Fibroblast of the aortic adventitia (primary cell): ENCODE measurements at regions not wholly inside any gene's neighbourhood (a gene's known extent, or its start where the extent isn't known, plus 50 kb on each side); places are given as distances from the start of the nearest gene placed in this dataset.
A peak's percentile ranks its signal among the peaks of the same experiment; 100 is the strongest.
"Not testable (repeated sequence)": the region's sequence is repeated elsewhere in the genome, so short reads cannot be mapped to it uniquely, and the experiment has no call there.

Experiments used
- DNase-seq: peaks from one replicate; pipeline ENCODE4 v3.0.0-alpha.2; 2010; ENCODE audit warnings: low read depth
- H3K4me3 ChIP-seq: 2 replicates; pipeline ENCODE4 v1.5.1; 2011; ENCODE audit warnings: low read depth, mild to moderate bottlenecking, control low read depth, low read length, moderate library complexity
- TF ChIP-seq, protein P1 (sequence below): IDR thresholded peaks from 2 replicates; pipeline ENCODE4 v1.5.1; 2011; ENCODE audit warnings: mild to moderate bottlenecking, low read length, control low read depth, inconsistent platforms; ENCODE audit not compliant: insufficient read depth

DNA sequence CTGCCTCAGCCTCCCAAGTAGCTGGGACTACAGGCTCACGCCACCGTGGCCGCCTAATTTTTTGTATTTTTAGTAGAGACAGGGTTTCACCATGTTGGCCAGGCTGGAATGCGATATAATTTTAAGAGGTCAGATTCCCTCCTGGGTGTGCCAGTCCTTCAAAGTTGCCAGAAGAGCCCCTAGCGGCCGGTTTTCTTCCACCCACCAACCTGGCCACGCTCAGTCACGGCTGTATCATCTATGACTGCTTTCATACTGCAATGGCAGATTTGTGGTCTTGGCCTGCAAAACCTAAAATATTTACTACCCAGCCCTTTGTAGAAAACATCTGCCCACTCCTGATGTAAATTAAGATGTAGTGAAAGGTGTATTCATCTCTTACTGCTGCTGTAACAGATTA is 117.5 kb upstream of the BASP1 start:
- TF ChIP-seq, protein P1, sequence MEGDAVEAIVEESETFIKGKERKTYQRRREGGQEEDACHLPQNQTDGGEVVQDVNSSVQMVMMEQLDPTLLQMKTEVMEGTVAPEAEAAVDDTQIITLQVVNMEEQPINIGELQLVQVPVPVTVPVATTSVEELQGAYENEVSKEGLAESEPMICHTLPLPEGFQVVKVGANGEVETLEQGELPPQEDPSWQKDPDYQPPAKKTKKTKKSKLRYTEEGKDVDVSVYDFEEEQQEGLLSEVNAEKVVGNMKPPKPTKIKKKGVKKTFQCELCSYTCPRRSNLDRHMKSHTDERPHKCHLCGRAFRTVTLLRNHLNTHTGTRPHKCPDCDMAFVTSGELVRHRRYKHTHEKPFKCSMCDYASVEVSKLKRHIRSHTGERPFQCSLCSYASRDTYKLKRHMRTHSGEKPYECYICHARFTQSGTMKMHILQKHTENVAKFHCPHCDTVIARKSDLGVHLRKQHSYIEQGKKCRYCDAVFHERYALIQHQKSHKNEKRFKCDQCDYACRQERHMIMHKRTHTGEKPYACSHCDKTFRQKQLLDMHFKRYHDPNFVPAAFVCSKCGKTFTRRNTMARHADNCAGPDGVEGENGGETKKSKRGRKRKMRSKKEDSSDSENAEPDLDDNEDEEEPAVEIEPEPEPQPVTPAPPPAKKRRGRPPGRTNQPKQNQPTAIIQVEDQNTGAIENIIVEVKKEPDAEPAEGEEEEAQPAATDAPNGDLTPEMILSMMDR = no peak
- DNase-seq = no peak
- no peak overlapping the region for H3K4me3 ChIP-seq

DNA sequence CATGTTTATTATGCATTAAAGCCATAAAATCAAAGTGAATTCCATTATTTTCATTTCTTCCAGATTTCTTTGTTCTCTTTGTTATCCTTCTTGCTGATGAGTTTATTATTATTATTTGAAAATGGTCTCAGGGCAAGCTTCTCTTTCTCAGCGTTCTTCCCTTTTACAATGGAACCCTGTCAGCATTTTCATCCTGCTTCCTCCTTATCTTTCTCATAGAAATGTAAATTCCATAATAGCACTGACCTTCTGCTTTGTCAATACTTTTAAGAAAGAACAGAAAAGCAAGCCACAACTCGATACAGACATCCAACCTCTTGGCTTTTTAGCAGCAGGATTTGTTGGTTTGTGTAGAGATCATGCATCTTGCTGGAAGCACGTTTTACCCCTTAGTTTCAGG is 114.0 kb upstream of the BASP1 start:
- TF ChIP-seq, protein P1 = no peak
- DNase-seq = no peak
- no peak overlapping the region for H3K4me3 ChIP-seq

DNA sequence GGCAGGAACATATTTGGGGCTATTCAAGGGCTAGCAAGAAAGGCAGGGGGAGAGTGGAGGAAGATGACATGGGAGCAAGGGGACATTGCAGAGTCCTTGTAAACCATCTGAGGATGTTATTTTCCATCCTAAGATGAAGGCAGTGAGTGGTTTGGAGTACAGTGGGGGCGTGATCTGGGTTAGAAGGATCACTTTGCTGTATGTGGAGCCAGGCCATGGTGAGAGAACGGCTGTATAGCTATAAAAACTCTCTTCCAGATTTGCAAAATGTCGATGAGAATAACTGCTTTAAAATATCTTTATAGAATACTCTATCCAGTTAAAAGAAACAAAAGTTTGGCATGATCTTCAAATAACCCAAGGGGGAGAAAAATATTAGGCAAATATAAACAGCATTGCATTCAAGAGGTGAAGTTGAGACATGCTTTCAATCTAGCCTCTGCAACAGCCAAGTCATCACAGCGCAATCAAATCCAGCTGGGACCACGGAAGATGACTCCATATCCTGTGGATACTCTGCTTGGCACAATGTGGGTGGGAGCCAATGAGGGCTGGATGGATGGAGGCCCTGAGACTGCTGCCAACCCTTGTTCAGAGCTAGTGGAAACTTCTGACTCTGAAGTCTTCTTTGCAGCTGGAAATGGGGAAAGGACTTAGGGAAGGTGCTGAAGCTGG is 111.5 kb upstream of the BASP1 start:
- TF ChIP-seq, protein P1 = no peak
- no peak overlapping the region for H3K4me3 ChIP-seq
- peak; percentile 82 for DNase-seq

DNA sequence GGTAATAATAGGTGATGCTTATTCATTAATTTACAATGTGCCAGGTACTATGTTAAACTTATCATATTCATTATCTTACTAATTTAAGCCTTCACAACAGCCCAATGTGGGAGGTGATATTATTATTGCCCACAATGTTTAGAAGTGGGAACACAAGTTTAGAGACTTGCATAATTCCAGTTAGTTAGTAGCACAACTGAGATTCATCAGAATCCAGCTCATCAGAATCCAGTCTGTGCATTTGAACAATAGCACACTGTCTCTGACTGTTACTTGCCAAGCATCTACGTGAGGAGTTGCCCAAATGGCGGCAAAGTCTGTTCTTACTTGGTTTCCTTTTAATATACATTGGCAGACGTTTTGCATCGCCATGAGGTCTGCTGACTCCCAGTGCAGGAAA is 110.9 kb upstream of the BASP1 start:
- DNase-seq = no peak
- H3K4me3 ChIP-seq = no peak overlapping the region
- TF ChIP-seq, protein P1 = no peak

DNA sequence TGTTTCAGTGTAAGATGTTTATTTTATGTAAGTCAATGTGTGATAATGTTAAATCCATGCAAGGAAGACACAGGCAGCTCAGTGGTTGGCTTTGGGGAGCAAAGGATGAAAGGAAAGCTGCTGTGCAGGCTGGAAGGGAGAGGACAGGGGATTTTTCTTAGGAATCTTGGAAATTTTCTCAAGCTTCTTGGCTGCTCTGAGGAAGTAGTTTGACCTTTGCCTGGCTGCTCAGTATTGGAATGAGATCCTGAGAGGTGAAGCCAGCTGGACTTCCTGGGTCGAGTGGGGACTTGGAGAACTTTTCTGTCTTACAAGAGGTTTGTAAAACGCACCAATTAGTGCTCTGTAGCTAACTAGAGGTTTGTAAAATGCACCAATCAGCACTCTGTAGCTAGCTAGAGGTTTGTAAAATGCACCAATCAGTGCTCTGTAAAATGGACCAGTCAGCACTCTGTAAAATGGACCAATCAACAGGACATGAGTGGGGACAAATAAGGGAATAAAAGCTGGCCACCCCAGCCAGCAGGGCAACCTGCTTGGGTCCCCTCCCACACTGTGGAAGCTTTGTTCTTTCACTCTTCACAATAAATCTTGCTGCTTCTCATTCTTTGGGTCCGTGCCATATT is 105.2 kb upstream of the BASP1 start:
- H3K4me3 ChIP-seq = not testable (repeated sequence)

DNA sequence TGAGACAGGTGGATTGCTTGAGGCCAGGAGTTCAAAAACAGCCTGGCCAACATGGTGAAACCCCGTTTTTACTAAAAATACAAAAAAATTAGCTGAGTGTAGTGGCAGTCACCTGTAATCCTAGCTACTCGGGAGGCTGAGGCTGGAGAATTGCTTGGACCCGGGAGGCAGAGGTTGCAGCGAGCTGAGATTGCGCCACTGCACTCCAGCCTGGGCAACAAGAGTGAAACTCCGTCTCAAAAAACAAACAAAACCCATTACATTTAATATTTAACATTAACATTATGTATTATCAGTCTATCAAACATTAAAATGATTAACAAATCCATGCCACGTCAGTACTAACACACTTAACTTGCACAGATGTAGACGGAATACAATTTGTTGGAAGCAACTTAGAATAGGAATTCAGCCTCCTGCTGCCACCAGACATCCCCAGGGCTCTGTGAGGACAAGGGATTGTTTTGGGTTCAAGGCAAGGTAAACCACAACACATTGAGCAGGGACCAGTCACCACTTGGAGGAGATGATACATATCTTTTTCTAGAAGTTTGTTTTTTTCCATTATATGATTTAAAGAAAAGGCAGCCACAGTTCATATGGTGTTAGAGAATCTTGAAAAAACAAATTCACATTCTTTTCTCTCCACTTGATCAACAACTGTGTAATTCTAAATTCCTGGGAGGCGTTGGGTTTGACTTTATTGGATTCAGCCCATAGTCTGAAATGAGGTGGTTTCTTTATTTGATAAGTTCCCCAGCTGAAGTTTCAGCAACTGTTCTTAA is 104.1 kb upstream of the BASP1 start:
- TF ChIP-seq, protein P1 = no peak
- peak; percentile 82 for DNase-seq
- no peak overlapping the region for H3K4me3 ChIP-seq

More for the DNA sequence above, 105.2 kb upstream of the BASP1 start:
- not testable (repeated sequence) for DNase-seq

DNA sequence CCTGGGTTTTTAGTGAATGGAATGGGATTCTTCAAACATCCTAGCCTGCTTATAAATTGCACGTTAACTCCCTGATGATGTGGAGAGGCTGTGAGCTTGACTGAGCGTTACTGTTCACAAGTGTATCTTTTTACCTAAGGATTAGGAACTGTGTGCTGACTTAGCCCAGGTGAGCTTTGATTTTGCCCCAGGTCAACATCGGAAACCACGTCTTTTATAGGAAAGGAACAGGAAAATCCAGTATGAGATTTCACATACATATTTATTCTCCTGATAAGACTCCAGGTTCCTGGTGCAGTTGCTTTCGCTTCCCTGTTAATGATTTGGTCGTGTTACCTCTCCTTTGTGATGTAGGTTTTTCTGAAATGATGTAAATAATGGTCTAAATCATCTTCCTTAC is 103.2 kb upstream of the BASP1 start:
- TF ChIP-seq, protein P1 = no peak
- no peak for DNase-seq
- H3K4me3 ChIP-seq = peak overlapping the region; percentile 11
